Glomerular endothelial cell (primary cell): ENCODE measurements at regions not wholly inside any gene's neighbourhood (a gene's known extent, or its start where the extent isn't known, plus 50 kb on each side); places are given as distances from the start of the nearest gene placed in this dataset.

Experiments
- DNase-seq: peaks from one replicate; pipeline ENCODE4 v3.0.0-alpha.2; 2011; ENCODE audit warnings: low read depth, low spot score; ENCODE audit errors: extremely low read depth

GRCh38 chr9:29714860-29715259 lies 2141.6 kb upstream of the C9orf72 start:
- DNase-seq: no peak

- DNase-seq: no peak
These were observed 2144.3 kb upstream of the C9orf72 start for GRCh38 chr9:29717631-29718030.

GRCh38 chr9:29730163-29730562 lies 2156.9 kb upstream of the C9orf72 start:
- no peak for DNase-seq

GRCh38 chr9:29740518-29740917 lies 2167.2 kb upstream of the C9orf72 start:
- DNase-seq: no peak

- no peak for DNase-seq
These were observed 2167.9 kb upstream of the C9orf72 start for GRCh38 chr9:29741169-29741568.

GRCh38 chr9:29750062-29750461 lies 2176.8 kb upstream of the C9orf72 start:
- DNase-seq: no peak

- no peak for DNase-seq
These were observed 2177.9 kb upstream of the C9orf72 start for GRCh38 chr9:29751226-29751625.

- DNase-seq: no peak
These were observed 2180.4 kb upstream of the C9orf72 start for GRCh38 chr9:29753638-29754037.

GRCh38 chr9:29769019-29769418 lies 2195.7 kb upstream of the C9orf72 start:
- no peak for DNase-seq

GRCh38 chr9:29773676-29774075 lies 2200.4 kb upstream of the C9orf72 start:
- no peak for DNase-seq

GRCh38 chr9:29775491-29775890 lies 2202.2 kb upstream of the C9orf72 start:
- no peak for DNase-seq

- DNase-seq: no peak
These were observed 2205.1 kb upstream of the C9orf72 start for GRCh38 chr9:29778281-29778849.

- no peak for DNase-seq
These were observed 2220.7 kb upstream of the C9orf72 start for GRCh38 chr9:29793970-29794369.

- DNase-seq: no peak
These were observed 2223.1 kb upstream of the C9orf72 start for GRCh38 chr9:29796291-29796952.

GRCh38 chr9:29798599-29798998 lies 2225.3 kb upstream of the C9orf72 start:
- DNase-seq: no peak

GRCh38 chr9:29799227-29799626 lies 2225.9 kb upstream of the C9orf72 start:
- no peak for DNase-seq

- DNase-seq: no peak
These were observed 2227.5 kb upstream of the C9orf72 start for GRCh38 chr9:29800821-29801220.

GRCh38 chr9:29802454-29802853 lies 2229.2 kb upstream of the C9orf72 start:
- DNase-seq: no peak

GRCh38 chr9:29806937-29807618 lies 2233.8 kb upstream of the C9orf72 start:
- DNase-seq: no peak

- no peak for DNase-seq
These were observed 2243.8 kb upstream of the C9orf72 start for GRCh38 chr9:29816954-29817703.

GRCh38 chr9:29822458-29822857 lies 2249.2 kb upstream of the C9orf72 start:
- DNase-seq: no peak

GRCh38 chr9:29826421-29826820 lies 2253.1 kb upstream of the C9orf72 start:
- DNase-seq: no peak
